ENCODE measurements at regions not wholly inside any gene's neighbourhood (a gene's known extent, or its start where the extent isn't known, plus 50 kb on each side); places are given as distances from the start of the nearest gene placed in this dataset.

GRCh38 chr12:25730489-25731349 lies 177.6 kb upstream of the LMNTD1 start:
- Histone ChIP-seq H3K9ac (ENCODE audit: low read depth, low read length) (no peak overlapping the region), H3K36me3 (ENCODE audit: control insufficient read depth, insufficient read depth, low read length) (no peaks in the 10 kb centered on the region), H3K4me3 (ENCODE audit: low read depth, low read length) (no peak overlapping the region), H3K4me1 (ENCODE audit: control insufficient read depth, insufficient read depth, low read length) (peaks cover 4% of the 10 kb centered on the region; the same call in 1 of the 2 replicates), H3K27ac (ENCODE audit: low read depth, low read length) (no peak overlapping the region), H3K9me3 (ENCODE audit: control insufficient read depth, insufficient read depth, low read length) (no peaks in the 10 kb centered on the region), H3K27me3 (ENCODE audit: control insufficient read depth, insufficient read depth, low read length) (no peaks in the 10 kb centered on the region)

GRCh38 chr12:25733541-25733940 lies 180.5 kb upstream of the LMNTD1 start:
- H3K9me3 ChIP-seq (ENCODE audit: control insufficient read depth, insufficient read depth, low read length): no peaks in the 10 kb centered on the region
- H3K27me3 ChIP-seq (ENCODE audit: control insufficient read depth, insufficient read depth, low read length): no peaks in the 10 kb centered on the region
- H3K27ac ChIP-seq (ENCODE audit: low read depth, low read length): no peak overlapping the region
- peaks cover 4% of the 10 kb centered on the region; the same call in 1 of the 2 replicates for H3K4me1 ChIP-seq (ENCODE audit: control insufficient read depth, insufficient read depth, low read length)
- H3K36me3 ChIP-seq (ENCODE audit: control insufficient read depth, insufficient read depth, low read length): no peaks in the 10 kb centered on the region
- H3K4me3 ChIP-seq (ENCODE audit: low read depth, low read length): no peak overlapping the region
- no peak overlapping the region for H3K9ac ChIP-seq (ENCODE audit: low read depth, low read length)

- no peak overlapping the region for H3K27ac ChIP-seq (ENCODE audit: low read depth, low read length)
- H3K4me3 ChIP-seq (ENCODE audit: low read depth, low read length): no peak overlapping the region
- no peaks in the 10 kb centered on the region for H3K36me3 ChIP-seq (ENCODE audit: control insufficient read depth, insufficient read depth, low read length)
- peaks cover 4% of the 10 kb centered on the region; the same call in 1 of the 2 replicates for H3K4me1 ChIP-seq (ENCODE audit: control insufficient read depth, insufficient read depth, low read length)
- H3K27me3 ChIP-seq (ENCODE audit: control insufficient read depth, insufficient read depth, low read length): no peaks in the 10 kb centered on the region
- no peaks in the 10 kb centered on the region for H3K9me3 ChIP-seq (ENCODE audit: control insufficient read depth, insufficient read depth, low read length)
- H3K9ac ChIP-seq (ENCODE audit: low read depth, low read length): no peak overlapping the region
Observed at GRCh38 chr12:25734529-25735180, 181.6 kb upstream of the LMNTD1 start.

GRCh38 chr12:25740617-25741016 lies 187.5 kb upstream of the LMNTD1 start:
- H3K27ac ChIP-seq (ENCODE audit: low read depth, low read length): no peak overlapping the region
- H3K9ac ChIP-seq (ENCODE audit: low read depth, low read length): no peak overlapping the region
- peaks cover 15% of the 10 kb centered on the region; the same call in 1 of the 2 replicates for H3K4me1 ChIP-seq (ENCODE audit: control insufficient read depth, insufficient read depth, low read length)
- no peaks in the 10 kb centered on the region for H3K27me3 ChIP-seq (ENCODE audit: control insufficient read depth, insufficient read depth, low read length)
- H3K4me3 ChIP-seq (ENCODE audit: low read depth, low read length): no peak overlapping the region
- no peaks in the 10 kb centered on the region for H3K36me3 ChIP-seq (ENCODE audit: control insufficient read depth, insufficient read depth, low read length)
- no peaks in the 10 kb centered on the region for H3K9me3 ChIP-seq (ENCODE audit: control insufficient read depth, insufficient read depth, low read length)

- Histone ChIP-seq H3K9ac (ENCODE audit: low read depth, low read length) (no peak overlapping the region), H3K9me3 (ENCODE audit: control insufficient read depth, insufficient read depth, low read length) (no peaks in the 10 kb centered on the region), H3K27me3 (ENCODE audit: control insufficient read depth, insufficient read depth, low read length) (no peaks in the 10 kb centered on the region), H3K27ac (ENCODE audit: low read depth, low read length) (no peak overlapping the region), H3K36me3 (ENCODE audit: control insufficient read depth, insufficient read depth, low read length) (no peaks in the 10 kb centered on the region), H3K4me1 (ENCODE audit: control insufficient read depth, insufficient read depth, low read length) (peaks cover 15% of the 10 kb centered on the region; the same call in 1 of the 2 replicates), H3K4me3 (ENCODE audit: low read depth, low read length) (no peak overlapping the region)
Observed at GRCh38 chr12:25741917-25742316, 188.8 kb upstream of the LMNTD1 start.

GRCh38 chr12:25743679-25744215 lies 190.7 kb upstream of the LMNTD1 start:
- Histone ChIP-seq H3K4me1 (ENCODE audit: control insufficient read depth, insufficient read depth, low read length) (peaks cover 15% of the 10 kb centered on the region; the same call in 1 of the 2 replicates), H3K27ac (ENCODE audit: low read depth, low read length) (no peak overlapping the region), H3K9me3 (ENCODE audit: control insufficient read depth, insufficient read depth, low read length) (no peaks in the 10 kb centered on the region), H3K4me3 (ENCODE audit: low read depth, low read length) (no peak overlapping the region), H3K27me3 (ENCODE audit: control insufficient read depth, insufficient read depth, low read length) (no peaks in the 10 kb centered on the region), H3K36me3 (ENCODE audit: control insufficient read depth, insufficient read depth, low read length) (no peaks in the 10 kb centered on the region), H3K9ac (ENCODE audit: low read depth, low read length) (no peak overlapping the region)

GRCh38 chr12:25744313-25744712 lies 191.2 kb upstream of the LMNTD1 start:
- no peak overlapping the region for H3K27ac ChIP-seq (ENCODE audit: low read depth, low read length)
- no peaks in the 10 kb centered on the region for H3K27me3 ChIP-seq (ENCODE audit: control insufficient read depth, insufficient read depth, low read length)
- H3K4me3 ChIP-seq (ENCODE audit: low read depth, low read length): no peak overlapping the region
- H3K9me3 ChIP-seq (ENCODE audit: control insufficient read depth, insufficient read depth, low read length): no peaks in the 10 kb centered on the region
- H3K9ac ChIP-seq (ENCODE audit: low read depth, low read length): no peak overlapping the region
- H3K4me1 ChIP-seq (ENCODE audit: control insufficient read depth, insufficient read depth, low read length): peaks cover 15% of the 10 kb centered on the region; the same call in 1 of the 2 replicates
- H3K36me3 ChIP-seq (ENCODE audit: control insufficient read depth, insufficient read depth, low read length): no peaks in the 10 kb centered on the region

- no peaks in the 10 kb centered on the region for H3K9me3 ChIP-seq (ENCODE audit: control insufficient read depth, insufficient read depth, low read length)
- H3K36me3 ChIP-seq (ENCODE audit: control insufficient read depth, insufficient read depth, low read length): no peaks in the 10 kb centered on the region
- no peak overlapping the region for H3K9ac ChIP-seq (ENCODE audit: low read depth, low read length)
- H3K27ac ChIP-seq (ENCODE audit: low read depth, low read length): no peak overlapping the region
- H3K4me1 ChIP-seq (ENCODE audit: control insufficient read depth, insufficient read depth, low read length): peaks cover 15% of the 10 kb centered on the region; the same call in 1 of the 2 replicates
- H3K27me3 ChIP-seq (ENCODE audit: control insufficient read depth, insufficient read depth, low read length): no peaks in the 10 kb centered on the region
- no peak overlapping the region for H3K4me3 ChIP-seq (ENCODE audit: low read depth, low read length)
Observed at GRCh38 chr12:25745281-25745680, 192.2 kb upstream of the LMNTD1 start.

- Histone ChIP-seq H3K27ac (ENCODE audit: low read depth, low read length) (no peak overlapping the region), H3K36me3 (ENCODE audit: control insufficient read depth, insufficient read depth, low read length) (no peaks in the 10 kb centered on the region), H3K27me3 (ENCODE audit: control insufficient read depth, insufficient read depth, low read length) (no peaks in the 10 kb centered on the region), H3K4me3 (ENCODE audit: low read depth, low read length) (no peak overlapping the region), H3K4me1 (ENCODE audit: control insufficient read depth, insufficient read depth, low read length) (peaks cover 15% of the 10 kb centered on the region; the same call in 1 of the 2 replicates), H3K9ac (ENCODE audit: low read depth, low read length) (no peak overlapping the region), H3K9me3 (ENCODE audit: control insufficient read depth, insufficient read depth, low read length) (no peaks in the 10 kb centered on the region)
Observed at GRCh38 chr12:25746131-25746530, 193.0 kb upstream of the LMNTD1 start.

- H3K36me3 ChIP-seq (ENCODE audit: control insufficient read depth, insufficient read depth, low read length): no peaks in the 10 kb centered on the region
- H3K27ac ChIP-seq (ENCODE audit: low read depth, low read length): no peak overlapping the region
- H3K4me1 ChIP-seq (ENCODE audit: control insufficient read depth, insufficient read depth, low read length): 0 out of 2 replicates have a peak, but pooled peaks cover 5% of the 10 kb centered on the region
- H3K27me3 ChIP-seq (ENCODE audit: control insufficient read depth, insufficient read depth, low read length): no peaks in the 10 kb centered on the region
- no peak overlapping the region for H3K4me3 ChIP-seq (ENCODE audit: low read depth, low read length)
- H3K9ac ChIP-seq (ENCODE audit: low read depth, low read length): no peak overlapping the region
- no peaks in the 10 kb centered on the region for H3K9me3 ChIP-seq (ENCODE audit: control insufficient read depth, insufficient read depth, low read length)
Observed at GRCh38 chr12:25752710-25753309, 199.7 kb upstream of the LMNTD1 start.

Measured in HUES48 (cell line).